GM21619 (cell line): ENCODE measurements at regions not wholly inside any gene's neighbourhood (a gene's known extent, or its start where the extent isn't known, plus 50 kb on each side); places are given as distances from the start of the nearest gene placed in this dataset.
A peak's percentile ranks its signal among the peaks of the same experiment; 100 is the strongest.

Experiments
- ATAC-seq: cut with Tn5 transposase; IDR thresholded peaks from one replicate; pipeline ENCODE4 v1.9.1; 2021; ENCODE audit not compliant: unreplicated experiment

GRCh38 chr20:20888266-20888656, 175.8 kb upstream of the RALGAPA2 start:
- no peak for ATAC-seq

- ATAC-seq: no peak
Measured at GRCh38 chr20:20887593-20888265, 175.3 kb upstream of the RALGAPA2 start.

- ATAC-seq: no peak
Measured at GRCh38 chr20:20881808-20882207, 169.4 kb upstream of the RALGAPA2 start.

GRCh38 chr20:20877079-20877478, 164.6 kb upstream of the RALGAPA2 start:
- no peak for ATAC-seq

GRCh38 chr20:20875716-20876115, 163.3 kb upstream of the RALGAPA2 start:
- ATAC-seq: no peak

GRCh38 chr20:20872428-20872827, 160.0 kb upstream of the RALGAPA2 start:
- ATAC-seq: no peak

GRCh38 chr20:20869161-20869775, 156.8 kb upstream of the RALGAPA2 start:
- no peak for ATAC-seq

- no peak for ATAC-seq
Measured at GRCh38 chr20:20864351-20865096, 152.1 kb upstream of the RALGAPA2 start.

- ATAC-seq: peak; percentile 84
Measured at GRCh38 chr20:20860078-20860806, 147.8 kb upstream of the RALGAPA2 start.

GRCh38 chr20:20859510-20859909, 147.1 kb upstream of the RALGAPA2 start:
- ATAC-seq: no peak

GRCh38 chr20:20856956-20857355, 144.5 kb upstream of the RALGAPA2 start:
- ATAC-seq: no peak

- no peak for ATAC-seq
Measured at GRCh38 chr20:20856306-20856705, 143.9 kb upstream of the RALGAPA2 start.

GRCh38 chr20:20851385-20851784, 138.9 kb upstream of the RALGAPA2 start:
- no peak for ATAC-seq

GRCh38 chr20:20850407-20850806, 138.0 kb upstream of the RALGAPA2 start:
- ATAC-seq: no peak

GRCh38 chr20:20849161-20849560, 136.7 kb upstream of the RALGAPA2 start:
- ATAC-seq: no peak

- ATAC-seq: no peak
Measured at GRCh38 chr20:20847814-20848213, 135.4 kb upstream of the RALGAPA2 start.

GRCh38 chr20:20843982-20844381, 131.5 kb upstream of the RALGAPA2 start:
- no peak for ATAC-seq

- no peak for ATAC-seq
Measured at GRCh38 chr20:20839771-20840170, 127.3 kb upstream of the RALGAPA2 start.

- ATAC-seq: no peak
Measured at GRCh38 chr20:20837574-20838021, 125.2 kb upstream of the RALGAPA2 start.

GRCh38 chr20:20836836-20837235, 124.4 kb upstream of the RALGAPA2 start:
- ATAC-seq: no peak

GRCh38 chr20:20835897-20836296, 123.5 kb upstream of the RALGAPA2 start:
- no peak for ATAC-seq
